ENCODE measurements at regions not wholly inside any gene's neighbourhood (a gene's known extent, or its start where the extent isn't known, plus 50 kb on each side); places are given as distances from the start of the nearest gene placed in this dataset.
"Not testable (repeated sequence)": the region's sequence is repeated elsewhere in the genome, so short reads cannot be mapped to it uniquely, and the experiment has no call there.

DNA sequence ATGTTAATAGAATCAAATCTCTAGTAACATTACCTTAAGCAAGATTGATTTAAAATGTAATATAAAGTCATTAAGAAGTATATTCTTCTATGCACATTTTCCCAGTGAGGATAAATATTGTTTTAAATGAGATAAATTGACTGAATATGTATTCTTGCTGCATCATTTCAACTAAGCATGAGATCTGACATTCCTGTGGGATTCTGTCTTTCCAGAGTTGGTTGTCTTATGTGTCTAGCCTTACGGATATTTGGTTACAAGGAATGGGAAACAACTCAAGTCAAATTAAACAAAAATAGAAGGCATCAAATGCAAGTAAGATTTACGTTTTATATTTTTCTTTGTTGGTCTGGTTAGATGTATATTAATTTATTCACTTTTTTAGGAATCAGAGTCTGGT, 287.5 kb downstream of the PTGER3 start:
- no peak for DNase-seq

GRCh38 chr1:70762386-70762785, 285.2 kb downstream of the PTGER3 start:
- DNase-seq, result no peak

- peak in 1 of 2 experiments; percentile 0 for DNase-seq
Measured at GRCh38 chr1:70764747-70765146, 282.9 kb downstream of the PTGER3 start.

DNA sequence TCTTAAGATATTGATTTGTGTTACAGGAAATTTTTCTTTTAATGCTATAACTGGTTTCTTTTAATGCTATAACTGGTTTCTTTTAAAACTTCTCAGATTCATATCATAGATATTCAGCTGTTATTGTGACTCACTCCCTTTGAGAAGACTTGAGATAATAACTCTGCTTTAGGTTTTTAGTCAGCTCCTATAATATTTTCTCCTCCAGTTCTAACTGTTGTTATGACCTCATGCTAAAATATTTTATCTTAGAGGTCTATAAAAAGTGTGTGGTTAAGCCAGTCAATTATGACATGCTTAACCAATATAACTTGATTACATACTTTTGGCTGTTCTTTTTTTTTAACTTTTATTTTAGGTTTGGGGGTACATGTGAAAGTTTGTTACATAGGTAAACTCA, 280.2 kb downstream of the PTGER3 start:
- DNase-seq, result no peak

- DNase-seq, result no peak
Measured at GRCh38 chr1:70768216-70768615, 279.4 kb downstream of the PTGER3 start.

GRCh38 chr1:70778056-70778762, 269.4 kb downstream of the PTGER3 start:
- DNase-seq, result no peak

DNA sequence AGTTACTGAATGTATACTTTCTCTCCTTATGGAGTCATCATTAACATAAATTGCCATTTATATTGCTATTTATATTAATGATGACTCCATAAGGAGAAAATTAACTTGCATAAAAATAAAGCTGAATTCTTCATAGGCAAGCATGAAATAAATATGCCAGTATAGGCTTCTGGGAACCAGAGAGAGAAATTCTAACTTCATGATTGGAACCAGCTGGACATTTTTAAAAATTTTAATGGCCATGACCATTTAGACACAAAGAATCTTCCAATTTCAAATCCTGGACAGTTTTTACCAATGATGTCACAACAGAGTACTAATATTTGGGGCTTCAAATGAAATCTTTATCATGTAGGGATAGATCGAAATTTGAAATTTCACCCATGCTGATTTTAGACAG, 268.7 kb downstream of the PTGER3 start:
- DNase-seq, result no peak

- DNase-seq, result no peak
Measured at GRCh38 chr1:70779571-70779970, 268.0 kb downstream of the PTGER3 start.

GRCh38 chr1:70785287-70785686, 262.3 kb downstream of the PTGER3 start:
- DNase-seq, result no peak

- DNase-seq, result no peak
Measured at GRCh38 chr1:70790232-70790923, 257.2 kb downstream of the PTGER3 start.

DNA sequence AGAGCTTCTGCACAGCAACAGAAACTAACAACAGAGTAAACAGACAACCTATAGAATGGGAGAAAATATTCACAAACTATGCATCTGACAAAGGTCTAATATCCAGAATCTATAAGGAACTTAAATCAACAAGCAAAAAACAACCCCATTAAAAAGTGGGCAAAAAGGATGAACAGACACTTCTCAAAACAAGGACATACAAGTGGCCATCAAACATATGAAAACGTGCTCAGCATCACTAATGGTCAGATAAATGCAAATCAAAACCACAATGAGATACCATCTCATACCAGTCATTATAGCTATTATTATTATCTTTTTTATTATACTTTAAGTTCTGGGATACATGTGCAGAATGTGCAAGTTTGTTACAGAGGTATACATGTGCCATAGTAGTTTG, 252.6 kb downstream of the PTGER3 start:
- DNase-seq, result not testable (repeated sequence)

DNA sequence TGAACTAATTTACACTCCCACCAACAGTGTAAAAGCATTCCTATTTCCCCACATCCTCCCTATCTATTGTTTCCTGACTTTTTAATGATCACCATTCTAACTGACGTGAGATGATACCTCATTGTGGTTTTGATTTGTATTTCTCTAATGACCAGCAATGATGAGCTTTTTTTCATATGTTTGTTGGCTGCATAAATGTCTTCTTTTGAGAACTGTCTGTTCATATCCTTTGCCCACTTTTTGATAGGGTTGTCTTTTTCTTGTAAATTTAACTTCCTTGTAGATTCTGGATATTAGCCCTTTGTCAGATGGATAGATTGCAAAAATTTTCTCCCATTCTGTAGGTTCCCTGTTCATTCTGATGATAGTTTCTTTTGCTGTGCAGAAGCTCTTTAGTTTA, 251.3 kb downstream of the PTGER3 start:
- not testable (repeated sequence) for DNase-seq

GRCh38 chr1:70802625-70803024, 245.0 kb downstream of the PTGER3 start:
- not testable (repeated sequence) for DNase-seq

DNA sequence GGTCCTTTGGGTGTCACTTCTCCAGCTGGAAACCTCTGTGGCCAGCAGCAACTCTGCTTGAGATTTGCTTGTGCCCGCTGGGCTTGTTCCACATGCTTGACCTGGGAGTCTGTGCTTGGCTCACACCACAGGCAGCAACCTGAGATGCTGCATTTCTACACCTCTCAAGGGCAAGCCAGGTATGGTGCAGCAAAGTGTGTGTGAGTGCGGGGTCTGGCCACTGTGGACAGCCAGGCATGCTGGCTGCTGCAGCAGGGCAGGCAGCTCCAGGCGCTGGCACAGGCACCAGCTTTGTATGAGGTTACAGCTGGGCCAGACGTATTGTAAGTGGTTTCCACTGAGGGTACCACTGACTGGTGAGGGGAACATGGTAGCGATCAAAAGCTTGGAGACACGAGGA, 242.0 kb downstream of the PTGER3 start:
- DNase-seq, result no peak

GRCh38 chr1:70807088-70807664, 240.4 kb downstream of the PTGER3 start:
- DNase-seq, result no peak

- DNase-seq, result no peak
Measured at GRCh38 chr1:70809069-70809468, 238.5 kb downstream of the PTGER3 start.

DNA sequence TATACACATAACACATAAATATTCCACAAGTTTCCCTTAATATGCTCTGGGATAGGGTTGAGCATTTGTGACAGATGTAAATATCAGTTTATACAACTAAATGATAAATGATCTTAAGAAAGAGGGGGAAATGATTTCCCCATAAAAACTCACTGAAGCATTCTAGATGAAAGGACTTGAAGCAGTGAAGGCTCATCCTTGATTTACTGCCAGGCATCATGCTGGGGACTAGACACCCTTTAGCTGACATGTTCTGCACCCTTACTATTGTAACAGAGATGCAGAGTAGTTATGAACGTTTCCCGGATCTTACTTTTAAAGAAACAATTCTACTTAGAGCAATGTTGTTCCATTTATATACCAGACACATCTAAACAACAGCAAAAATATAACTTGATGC, 235.8 kb downstream of the PTGER3 start:
- no peak for DNase-seq

- DNase-seq, result no peak
Measured at GRCh38 chr1:70812442-70813109, 235.0 kb downstream of the PTGER3 start.

- DNase-seq, result no peak
Measured at GRCh38 chr1:70818401-70818800, 229.2 kb downstream of the PTGER3 start.

- DNase-seq, result no peak
Measured at GRCh38 chr1:70819231-70819630, 228.4 kb downstream of the PTGER3 start.

DNA sequence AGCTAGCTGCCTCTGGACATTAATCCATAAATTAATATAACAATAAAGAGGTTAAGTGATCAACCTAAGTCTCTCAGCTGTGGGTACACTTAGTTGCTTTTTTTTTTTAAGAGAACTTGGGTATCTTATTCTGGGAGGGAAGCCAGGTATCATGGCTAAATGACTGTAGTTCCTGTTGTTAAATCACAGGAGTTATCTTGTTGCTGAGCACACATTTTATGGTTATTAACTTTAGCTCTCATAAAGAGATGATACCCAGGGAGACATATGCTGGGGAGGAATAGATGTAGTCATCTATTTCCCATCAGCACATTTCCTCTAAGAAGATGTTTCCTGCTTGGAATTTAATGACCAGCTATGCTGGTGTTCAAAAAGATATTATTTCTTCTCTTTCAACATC, 227.8 kb downstream of the PTGER3 start:
- DNase-seq, result no peak

DNA sequence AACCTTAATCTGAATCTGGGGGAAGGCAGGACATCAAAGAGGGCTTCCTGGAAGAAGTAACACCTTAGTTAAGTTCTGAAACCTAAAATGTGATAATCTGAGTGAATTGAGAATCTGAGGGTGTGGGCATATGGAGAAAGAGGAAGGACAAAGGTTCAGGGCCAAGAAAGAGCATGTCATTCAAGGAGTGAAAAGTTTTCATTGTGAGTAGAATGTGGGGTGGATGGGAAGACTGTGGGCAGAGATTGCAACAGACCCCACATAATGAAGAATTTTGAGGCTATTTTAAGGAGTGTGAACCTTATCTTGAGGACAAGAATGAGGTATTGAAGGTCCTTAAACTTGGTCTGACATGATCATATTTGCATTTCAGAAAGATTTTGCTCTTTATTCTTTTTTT, 227.2 kb downstream of the PTGER3 start:
- no peak for DNase-seq

DNA sequence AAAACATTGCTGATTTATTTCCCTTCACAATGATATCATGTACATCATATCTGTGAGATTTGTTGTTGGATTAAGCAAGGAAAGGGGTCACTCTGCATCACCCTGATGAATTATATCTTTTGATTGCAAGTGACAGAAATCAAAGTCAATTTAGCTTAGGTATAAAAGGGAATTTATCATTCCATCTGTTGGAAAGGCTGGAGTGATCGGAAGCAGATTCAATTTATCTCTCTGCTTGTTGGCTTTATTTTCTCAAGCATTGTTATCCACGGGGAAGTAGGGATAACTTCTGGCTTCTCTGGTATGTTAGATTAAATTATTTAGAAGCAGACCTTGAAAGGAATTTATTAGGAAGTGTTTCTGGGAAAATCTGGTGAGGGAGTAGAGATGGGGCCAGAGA, 226.6 kb downstream of the PTGER3 start:
- DNase-seq, result no peak

DNA sequence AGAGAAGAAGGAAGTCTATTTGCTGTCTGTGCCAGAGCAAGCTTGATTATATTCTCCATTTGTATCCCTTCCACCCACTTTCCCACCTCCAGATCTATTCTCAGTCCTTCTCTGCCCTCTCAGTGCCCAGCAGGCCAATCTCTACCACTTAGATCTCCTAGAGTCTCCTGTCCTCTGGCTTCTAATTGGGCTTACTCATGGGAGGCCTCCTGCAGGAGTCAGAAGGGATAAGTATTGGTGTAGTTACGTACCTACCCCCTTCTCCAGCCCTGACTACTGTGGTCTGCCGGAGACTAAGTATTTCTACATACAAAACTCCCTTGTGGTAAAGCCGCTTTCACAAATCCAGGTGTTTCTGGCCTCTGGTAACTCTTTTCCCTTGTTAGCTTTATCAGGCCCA, 221.2 kb downstream of the PTGER3 start:
- no peak for DNase-seq

All from SW 1271 (cell line).